H9 (cell line): ENCODE measurements at regions not wholly inside any gene's neighbourhood (a gene's known extent, or its start where the extent isn't known, plus 50 kb on each side); places are given as distances from the start of the nearest gene placed in this dataset.

Source experiments
- DNase-seq: peaks from one replicate; pipeline ENCODE4 v3.0.0-alpha.2; 2017
- H2AFZ ChIP-seq: one replicate; pipeline ENCODE4 v1.6.1; 2013; ENCODE audit warnings: mild to moderate bottlenecking, low read length, control low read depth, moderate library complexity
- H2AK5ac ChIP-seq: 2 replicates; pipeline ENCODE4 v1.6.1; 2013; ENCODE audit warnings: low read length, control low read depth, mixed read lengths; ENCODE audit not compliant: insufficient read length
- H2BK120ac ChIP-seq: one replicate; pipeline ENCODE4 v1.6.1; 2013; ENCODE audit warnings: low read depth, mild to moderate bottlenecking, low read length, control low read depth, inconsistent platforms; ENCODE audit not compliant: poor library complexity, severe bottlenecking
- H2BK12ac ChIP-seq: 2 replicates; pipeline ENCODE4 v1.6.1; 2013; ENCODE audit warnings: low read length, control low read depth, mixed read lengths, low read depth; ENCODE audit not compliant: insufficient read length
- H2BK15ac ChIP-seq: 2 replicates; pipeline ENCODE4 v1.6.1; 2013; ENCODE audit warnings: low read depth, low read length, control low read depth
- H2BK20ac ChIP-seq: one replicate; pipeline ENCODE4 v1.6.1; 2013; ENCODE audit warnings: low read depth, mild to moderate bottlenecking, low read length, control low read depth, inconsistent platforms; ENCODE audit not compliant: poor library complexity, severe bottlenecking
- H2BK5ac ChIP-seq: 2 replicates; pipeline ENCODE4 v1.6.1; 2013; ENCODE audit warnings: low read length, control low read depth, mixed read lengths; ENCODE audit not compliant: insufficient read length
- H3K14ac ChIP-seq: 2 replicates; pipeline ENCODE4 v1.6.1; 2013; ENCODE audit warnings: low read length, control low read depth; ENCODE audit not compliant: insufficient read depth
- H3K18ac ChIP-seq: 2 replicates; pipeline ENCODE4 v1.6.1; 2013; ENCODE audit warnings: low read depth, mild to moderate bottlenecking, mixed read lengths, low read length, control low read depth; ENCODE audit not compliant: insufficient read length
- H3K23ac ChIP-seq: 2 replicates; pipeline ENCODE4 v1.6.1; 2013; ENCODE audit warnings: low read length, control low read depth, mixed read lengths, low read depth; ENCODE audit not compliant: insufficient read length
- H3K23me2 ChIP-seq: 2 replicates; pipeline ENCODE4 v1.6.1; 2013; ENCODE audit warnings: low read depth, mild to moderate bottlenecking, mixed read lengths, low read length, control low read depth; ENCODE audit not compliant: insufficient read length, poor library complexity, severe bottlenecking
- H3K27ac ChIP-seq: 2 replicates; pipeline ENCODE4 v1.5.1; 2013; ENCODE audit warnings: low read length, control low read depth, mixed read lengths, low read depth; ENCODE audit not compliant: insufficient read length
- H3K27me3 ChIP-seq: 2 replicates; pipeline ENCODE4 v1.6.1; 2013; ENCODE audit warnings: low read length, control low read depth, inconsistent platforms; ENCODE audit not compliant: insufficient read depth
- H3K4ac ChIP-seq: 2 replicates; pipeline ENCODE4 v1.6.1; 2013; ENCODE audit warnings: low read depth, mild to moderate bottlenecking, control low read depth, inconsistent platforms, low read length, moderate library complexity
- H3K4me1 ChIP-seq: 2 replicates; pipeline ENCODE4 v1.6.1; 2013; ENCODE audit warnings: low read length, control low read depth, inconsistent platforms; ENCODE audit not compliant: insufficient read depth
- H3K4me2 ChIP-seq: 2 replicates; pipeline ENCODE4 v1.6.1; 2013; ENCODE audit warnings: low read length, control low read depth, mixed read lengths; ENCODE audit not compliant: insufficient read length, insufficient read depth
- H3K56ac ChIP-seq: 2 replicates; pipeline ENCODE4 v1.6.1; 2013; ENCODE audit warnings: low read depth, mild to moderate bottlenecking, mixed read lengths, low read length, control low read depth; ENCODE audit not compliant: insufficient read length
- H3K79me1 ChIP-seq: 2 replicates; pipeline ENCODE4 v1.6.1; 2013; ENCODE audit warnings: low read depth, mild to moderate bottlenecking, moderate library complexity, low read length, control low read depth, inconsistent platforms; ENCODE audit not compliant: insufficient read depth, poor library complexity, severe bottlenecking
- H3K79me2 ChIP-seq: 2 replicates; pipeline ENCODE4 v1.6.1; 2013; ENCODE audit warnings: low read length, control low read depth, inconsistent platforms; ENCODE audit not compliant: insufficient read depth
- H3K9ac ChIP-seq: 2 replicates; pipeline ENCODE4 v1.6.1; 2013; ENCODE audit warnings: low read length, control low read depth, mixed read lengths; ENCODE audit not compliant: insufficient read length; ENCODE audit errors: extremely low read depth
- H3K9me3 ChIP-seq: one replicate; pipeline ENCODE4 v1.6.1; 2013; ENCODE audit warnings: low read depth, low read length, inconsistent platforms; ENCODE audit not compliant: control insufficient read depth
- H3T11ph ChIP-seq: one replicate; pipeline ENCODE4 v1.6.1; 2013; ENCODE audit warnings: mild to moderate bottlenecking, low read length, control low read depth, inconsistent platforms
- H4K20me1 ChIP-seq: one replicate; pipeline ENCODE4 v1.6.1; 2013; ENCODE audit not compliant: control insufficient read depth, insufficient read length, insufficient read depth
- H4K5ac ChIP-seq: 2 replicates; pipeline ENCODE4 v1.6.1; 2013; ENCODE audit warnings: low read depth, mild to moderate bottlenecking, mixed read lengths, low read length, control low read depth; ENCODE audit not compliant: insufficient read length
- H4K8ac ChIP-seq: replicated peaks from 2 replicates; pipeline ENCODE4 v1.6.1; 2013; ENCODE audit warnings: low read length, control low read depth, mixed read lengths, low read depth; ENCODE audit not compliant: insufficient read length
- H4K91ac ChIP-seq: 2 replicates; pipeline ENCODE4 v1.6.1; 2013; ENCODE audit warnings: low read depth, mild to moderate bottlenecking, moderate library complexity, mixed read lengths, low read length, control low read depth; ENCODE audit not compliant: insufficient read length
- H3K27ac Mint-ChIP-seq, 3 experiments: 2 replicates in 2 of 3; 3 replicates in 1 of 3; pipeline ENCODE4 v1.8.0; 2020 to 2021; ENCODE audit warnings: mixed read lengths in 3 of 3, mild to moderate bottlenecking in 1 of 3, moderate library complexity in 1 of 3
- H3K27me3 Mint-ChIP-seq: 2 replicates; pipeline ENCODE4 v1.8.0; 2021; ENCODE audit warnings: low read depth, mild to moderate bottlenecking, moderate library complexity, mixed read lengths
- H3K36me3 Mint-ChIP-seq, 3 experiments: 2 replicates in 2 of 3; 3 replicates in 1 of 3; pipeline ENCODE4 v1.8.0; 2020 to 2021; ENCODE audit warnings: low read depth in 3 of 3, mixed read lengths in 3 of 3; ENCODE audit not compliant: insufficient read depth in 1 of 3
- H3K4me1 Mint-ChIP-seq, 2 experiments: 2 replicates each; pipeline ENCODE4 v1.8.0; 2020; ENCODE audit warnings: mixed read lengths in 2 of 2
- H3K4me3 Mint-ChIP-seq, 2 experiments: 2 replicates in 1 of 2; 3 replicates in 1 of 2; pipeline ENCODE4 v1.8.0; 2020 to 2021; ENCODE audit warnings: mild to moderate bottlenecking in 2 of 2, mixed read lengths in 2 of 2, moderate library complexity in 1 of 2
- H3K9me3 Mint-ChIP-seq, 2 experiments: 2 replicates in 1 of 2; 3 replicates in 1 of 2; pipeline ENCODE4 v1.8.0; 2020; ENCODE audit warnings: mild to moderate bottlenecking in 2 of 2, mixed read lengths in 2 of 2, moderate library complexity in 1 of 2
- CTCF ChIP-seq: fragments of 200-600 bp; sonication (generic); conservative IDR thresholded peaks from 3 replicates; pipeline ENCODE4 v1.8.0; 2021; ENCODE audit warnings: antibody characterized with exemption, mild to moderate bottlenecking
- WGBS: extraction: QIAGEN DNeasy Blood & Tissue Kit; methylation state at CpG from one replicate; pipeline ENCODE4 v1.1.7; 2013; ENCODE audit warnings: missing lambda C conversion rate, low lambda C conversion rate, mixed read lengths; ENCODE audit not compliant: insufficient read length; ENCODE audit errors: extremely low coverage; 5-methylcytosine and 5-hydroxymethylcytosine counted together

- no peak overlapping the region for H3K23ac ChIP-seq
- no peak overlapping the region for H3K4me3 Mint-ChIP-seq
- H2BK15ac ChIP-seq, result no peak overlapping the region
- H3K9ac ChIP-seq, result no peak overlapping the region
- no peak overlapping the region for H3K4me2 ChIP-seq
- H4K20me1 ChIP-seq, result no peaks in the 10 kb centered on the region
- H3K23me2 ChIP-seq, result no peaks in the 10 kb centered on the region
- H3K4me1 Mint-ChIP-seq, result no peaks in the 10 kb centered on the region
- no peak overlapping the region for H2BK20ac ChIP-seq
- no peak overlapping the region for H2BK120ac ChIP-seq
- H3K79me2 ChIP-seq, result no peaks in the 10 kb centered on the region
- TF ChIP-seq CTCF, result no peak
- H4K91ac ChIP-seq, result no peak overlapping the region
- H3K36me3 Mint-ChIP-seq, result no peaks in the 10 kb centered on the region
- no peaks in the 10 kb centered on the region for H3K79me1 ChIP-seq
- H3K27me3 ChIP-seq, result no peaks in the 10 kb centered on the region
- no peak overlapping the region for H3K56ac ChIP-seq
- H3K27me3 Mint-ChIP-seq, result no peaks in the 10 kb centered on the region
- H2BK12ac ChIP-seq, result no peak overlapping the region
- H3K18ac ChIP-seq, result no peak overlapping the region
- WGBS, result no CpG with 5 or more reads among the region's 1 CpG
- DNase-seq, result peak; percentile 31
- H3K4me1 ChIP-seq, result no peaks in the 10 kb centered on the region
- H4K8ac ChIP-seq, result no peak overlapping the region
- no peak overlapping the region for H3K27ac Mint-ChIP-seq
- H2AK5ac ChIP-seq, result no peak overlapping the region
- no peak overlapping the region for H2AFZ ChIP-seq
- H3K9me3 ChIP-seq, result no peaks in the 10 kb centered on the region
- H2BK5ac ChIP-seq, result no peak overlapping the region
- no peak overlapping the region for H3K27ac ChIP-seq
- no peaks in the 10 kb centered on the region for H3K9me3 Mint-ChIP-seq
- no peak overlapping the region for H3K4ac ChIP-seq
- H4K5ac ChIP-seq, result no peak overlapping the region
- no peak overlapping the region for H3T11ph ChIP-seq
- no peak overlapping the region for H3K14ac ChIP-seq
Measured at GRCh38 chr2:40658941-40659340, 207.1 kb upstream of the SLC8A1 start.
